ENCODE measurements at regions not wholly inside any gene's neighbourhood (a gene's known extent, or its start where the extent isn't known, plus 50 kb on each side); places are given as distances from the start of the nearest gene placed in this dataset.

- TF ChIP-seq ZFP82 (CRISPR knock-in tag; IDR thresholded peaks at IDR 0.05; ENCODE audit: borderline replicate concordance) = no peak
- peak; percentile 61 for TF ChIP-seq DMAP1 (CRISPR knock-in tag; IDR thresholded peaks at IDR 0.05)
- TF ChIP-seq, protein P1, sequence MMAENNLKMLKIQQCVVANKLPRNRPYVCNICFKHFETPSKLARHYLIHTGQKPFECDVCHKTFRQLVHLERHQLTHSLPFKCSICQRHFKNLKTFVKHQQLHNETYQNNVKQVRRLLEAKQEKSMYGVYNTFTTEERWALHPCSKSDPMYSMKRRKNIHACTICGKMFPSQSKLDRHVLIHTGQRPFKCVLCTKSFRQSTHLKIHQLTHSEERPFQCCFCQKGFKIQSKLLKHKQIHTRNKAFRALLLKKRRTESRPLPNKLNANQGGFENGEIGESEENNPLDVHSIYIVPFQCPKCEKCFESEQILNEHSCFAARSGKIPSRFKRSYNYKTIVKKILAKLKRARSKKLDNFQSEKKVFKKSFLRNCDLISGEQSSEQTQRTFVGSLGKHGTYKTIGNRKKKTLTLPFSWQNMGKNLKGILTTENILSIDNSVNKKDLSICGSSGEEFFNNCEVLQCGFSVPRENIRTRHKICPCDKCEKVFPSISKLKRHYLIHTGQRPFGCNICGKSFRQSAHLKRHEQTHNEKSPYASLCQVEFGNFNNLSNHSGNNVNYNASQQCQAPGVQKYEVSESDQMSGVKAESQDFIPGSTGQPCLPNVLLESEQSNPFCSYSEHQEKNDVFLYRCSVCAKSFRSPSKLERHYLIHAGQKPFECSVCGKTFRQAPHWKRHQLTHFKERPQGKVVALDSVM (CRISPR knock-in tag; IDR thresholded peaks at IDR 0.05) = peak; percentile 28
- TF ChIP-seq THAP11 (CRISPR knock-in tag; IDR thresholded peaks at IDR 0.05) = peak; percentile 88
- TF ChIP-seq YY1 (IDR thresholded peaks at IDR 0.05; ENCODE audit: insufficient read depth, insufficient replicate concordance, low read depth, low read length) = peak; percentile 32
- TF ChIP-seq JARID2 (CRISPR knock-in tag; IDR thresholded peaks at IDR 0.05; ENCODE audit: insufficient replicate concordance) = peak; percentile 76
- TF ChIP-seq NFIC (IDR thresholded peaks at IDR 0.05; ENCODE audit: low read length) = peak; percentile 84
- no peak for TF ChIP-seq MTF1 (CRISPR knock-in tag; IDR thresholded peaks at IDR 0.05)
- no peak for TF ChIP-seq ZZZ3 (CRISPR knock-in tag; IDR thresholded peaks at IDR 0.05; ENCODE audit: borderline replicate concordance)
- TF ChIP-seq MLLT10 (CRISPR knock-in tag; IDR thresholded peaks at IDR 0.05) = no peak
- no peak for TF ChIP-seq CREB3 (CRISPR knock-in tag; IDR thresholded peaks at IDR 0.05)
- TF ChIP-seq, protein P2, sequence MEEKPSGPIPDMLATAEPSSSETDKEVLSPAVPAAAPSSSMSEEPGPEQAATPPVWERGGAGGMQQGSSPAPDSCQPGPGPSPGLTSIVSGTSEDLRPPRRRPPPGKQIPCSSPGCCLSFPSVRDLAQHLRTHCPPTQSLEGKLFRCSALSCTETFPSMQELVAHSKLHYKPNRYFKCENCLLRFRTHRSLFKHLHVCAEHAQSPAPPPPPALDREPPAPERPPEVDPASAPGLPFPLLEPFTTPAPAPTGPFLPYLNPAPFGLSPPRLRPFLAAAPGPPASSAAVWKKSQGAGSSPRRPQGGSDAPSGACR (CRISPR knock-in tag; IDR thresholded peaks at IDR 0.05) = peak; percentile 57; the same call in 1 of the 2 replicates
- TF ChIP-seq ZSCAN9 (CRISPR knock-in tag; IDR thresholded peaks at IDR 0.05; ENCODE audit: borderline replicate concordance) = peak; percentile 62; the same call in 1 of the 2 replicates
- TF ChIP-seq ZSCAN30 (CRISPR knock-in tag; IDR thresholded peaks at IDR 0.05) = no peak
- TF ChIP-seq ZNF468 (CRISPR knock-in tag; IDR thresholded peaks at IDR 0.05) = no peak
- no peak for TF ChIP-seq ZNF83 (CRISPR knock-in tag; IDR thresholded peaks at IDR 0.05; ENCODE audit: borderline replicate concordance)
- no peak for TF ChIP-seq GLI4 (CRISPR knock-in tag; IDR thresholded peaks at IDR 0.05; ENCODE audit: borderline replicate concordance)
- no peak for TF ChIP-seq GTF3A (CRISPR knock-in tag; conservative IDR thresholded peaks at IDR 0.05)
- TF ChIP-seq XBP1 (CRISPR knock-in tag; IDR thresholded peaks at IDR 0.05) = no peak
- TF ChIP-seq THYN1 (CRISPR knock-in tag; IDR thresholded peaks at IDR 0.05; ENCODE audit: borderline replicate concordance, low read depth) = no peak
- no peak for TF ChIP-seq ZNF17 (CRISPR knock-in tag; IDR thresholded peaks at IDR 0.05)
- no peak for TF ChIP-seq NONO (IDR thresholded peaks at IDR 0.05)
- peak; percentile 44; the same call in 1 of the 2 replicates for TF ChIP-seq NONO (CRISPR knock-in tag; conservative IDR thresholded peaks at IDR 0.05)
- TF ChIP-seq ZNF432 (CRISPR knock-in tag; IDR thresholded peaks at IDR 0.05; ENCODE audit: borderline replicate concordance) = no peak
- TF ChIP-seq KDM6A (CRISPR knock-in tag; IDR thresholded peaks at IDR 0.05; ENCODE audit: low read depth) = peak; percentile 61
- TF ChIP-seq MEIS1 (CRISPR knock-in tag; IDR thresholded peaks at IDR 0.05; ENCODE audit: borderline replicate concordance) = no peak
- no peak for TF ChIP-seq KAT2B (IDR thresholded peaks at IDR 0.05; ENCODE audit: borderline replicate concordance, low read depth, low read length)
- no peak for TF ChIP-seq ZNF775 (CRISPR knock-in tag; IDR thresholded peaks at IDR 0.05; ENCODE audit: borderline replicate concordance)
- TF ChIP-seq ERF (CRISPR knock-in tag; IDR thresholded peaks at IDR 0.05) = peak; percentile 90
- peak; percentile 38; the same call in 1 of the 2 replicates for TF ChIP-seq ZSCAN25 (CRISPR knock-in tag; IDR thresholded peaks at IDR 0.05)
- TF ChIP-seq ATAD3A (CRISPR knock-in tag; IDR thresholded peaks at IDR 0.05) = no peak
Observed at GRCh38 chr20:17856024-17856564, 112.5 kb downstream of the SNX5 start (continued).

All from HepG2 (cell line).